Trophoblast cell (in vitro differentiated cells and primary cell): ENCODE measurements at regions not wholly inside any gene's neighbourhood (a gene's known extent, or its start where the extent isn't known, plus 50 kb on each side); places are given as distances from the start of the nearest gene placed in this dataset.
A peak's percentile ranks its signal among the peaks of the same experiment; 100 is the strongest.

Experiments used
- DNase-seq, 2 donors: peaks; one replicate each; pipeline ENCODE4 v3.0.0-alpha.2; 2016
- H2AFZ ChIP-seq: 2 replicates; pipeline ENCODE4 v1.6.1; 2013; ENCODE audit warnings: low read length, moderate library complexity, mild to moderate bottlenecking; ENCODE audit not compliant: insufficient read depth, poor library complexity
- H2AK5ac ChIP-seq: 2 replicates; pipeline ENCODE4 v1.6.1; 2013; ENCODE audit warnings: mild to moderate bottlenecking, low read length
- H2BK120ac ChIP-seq: 2 replicates; pipeline ENCODE4 v1.6.1; 2013; ENCODE audit warnings: low read length, mild to moderate bottlenecking, moderate library complexity; ENCODE audit not compliant: insufficient read depth, poor library complexity
- H2BK12ac ChIP-seq: 2 replicates; pipeline ENCODE4 v1.6.1; 2013; ENCODE audit warnings: mild to moderate bottlenecking, low read length, moderate library complexity
- H2BK5ac ChIP-seq: 2 replicates; pipeline ENCODE4 v1.6.1; 2013; ENCODE audit warnings: low read length, low read depth, moderate library complexity, mild to moderate bottlenecking; ENCODE audit not compliant: poor library complexity
- H3K14ac ChIP-seq: 2 replicates; pipeline ENCODE4 v1.6.1; 2013; ENCODE audit warnings: mild to moderate bottlenecking, low read length
- H3K18ac ChIP-seq: 2 replicates; pipeline ENCODE4 v1.6.1; 2013; ENCODE audit warnings: mild to moderate bottlenecking, low read length
- H3K23ac ChIP-seq: 2 replicates; pipeline ENCODE4 v1.6.1; 2013; ENCODE audit warnings: low read length
- H3K27ac ChIP-seq: 2 replicates; pipeline ENCODE4 v1.5.1; 2013; ENCODE audit warnings: low read depth, mild to moderate bottlenecking, inconsistent platforms, low read length, moderate library complexity
- H3K27me3 ChIP-seq: 2 replicates; pipeline ENCODE4 v1.6.1; 2013; ENCODE audit warnings: inconsistent platforms, mild to moderate bottlenecking, low read length, moderate library complexity; ENCODE audit not compliant: insufficient read depth
- H3K36me3 ChIP-seq, 2 experiments: 1 replicate in 1 of 2; 2 replicates in 1 of 2; pipeline ENCODE4 v1.6.1; 2013; ENCODE audit warnings: low read length in 2 of 2, mild to moderate bottlenecking in 2 of 2, moderate library complexity in 1 of 2; ENCODE audit not compliant: insufficient read depth in 2 of 2, control insufficient read depth in 1 of 2
- H3K4ac ChIP-seq: 2 replicates; pipeline ENCODE4 v1.6.1; 2013; ENCODE audit warnings: low read depth, mild to moderate bottlenecking, low read length, moderate library complexity
- H3K4me1 ChIP-seq, 2 experiments: 1 replicate in 1 of 2; 2 replicates in 1 of 2; pipeline ENCODE4 v1.6.1; 2013; ENCODE audit warnings: low read length in 2 of 2, mild to moderate bottlenecking in 2 of 2, moderate library complexity in 1 of 2; ENCODE audit not compliant: insufficient read depth in 2 of 2, control insufficient read depth in 1 of 2
- H3K4me2 ChIP-seq: 2 replicates; pipeline ENCODE4 v1.6.1; 2013; ENCODE audit warnings: inconsistent platforms, mild to moderate bottlenecking, low read length, moderate library complexity
- H3K4me3 ChIP-seq: 2 replicates; pipeline ENCODE4 v1.5.1; 2013; ENCODE audit warnings: mild to moderate bottlenecking, low read depth, low read length, inconsistent platforms
- H3K79me1 ChIP-seq: one replicate; pipeline ENCODE4 v1.6.1; 2013; ENCODE audit warnings: low read length
- H3K79me2 ChIP-seq: 2 replicates; pipeline ENCODE4 v1.6.1; 2013; ENCODE audit warnings: low read length, mild to moderate bottlenecking; ENCODE audit not compliant: control insufficient read depth, insufficient read depth, poor library complexity
- H3K9ac ChIP-seq: 2 replicates; pipeline ENCODE4 v1.6.1; 2013; ENCODE audit warnings: mild to moderate bottlenecking, low read length
- H3K9me3 ChIP-seq: 2 replicates; pipeline ENCODE4 v1.6.1; 2013; ENCODE audit warnings: low read depth, mild to moderate bottlenecking, control low read depth, inconsistent platforms, low read length; ENCODE audit not compliant: insufficient read depth
- H4K12ac ChIP-seq: 2 replicates; pipeline ENCODE4 v1.6.1; 2013; ENCODE audit warnings: low read depth, mild to moderate bottlenecking, low read length, moderate library complexity
- H4K8ac ChIP-seq: 2 replicates; pipeline ENCODE4 v1.6.1; 2013; ENCODE audit warnings: low read depth, mild to moderate bottlenecking, low read length, moderate library complexity
- H4K91ac ChIP-seq: one replicate; pipeline ENCODE4 v1.6.1; 2013; ENCODE audit warnings: low read depth, mild to moderate bottlenecking, low read length, moderate library complexity
- WGBS: extraction: QIAGEN DNeasy Blood & Tissue Kit; methylation state at CpG from one replicate; pipeline ENCODE4 v1.1.7; 2013; ENCODE audit warnings: missing lambda C conversion rate; ENCODE audit not compliant: insufficient read length, insufficient coverage; ENCODE audit errors: extremely low coverage; 5-methylcytosine and 5-hydroxymethylcytosine counted together

GRCh38 chrX:113212052-113212451 is 371.4 kb upstream of the AMOT start:
- no peak overlapping the region for H3K4ac ChIP-seq
- no peaks in the 10 kb centered on the region for H3K27me3 ChIP-seq
- no peak overlapping the region for H3K23ac ChIP-seq
- DNase-seq, result no peak
- H3K79me2 ChIP-seq, result no peaks in the 10 kb centered on the region
- H2BK120ac ChIP-seq, result no peak overlapping the region
- no peaks in the 10 kb centered on the region for H3K36me3 ChIP-seq
- no peak overlapping the region for H3K14ac ChIP-seq
- H3K4me2 ChIP-seq, result no peak overlapping the region
- no peak overlapping the region for H3K4me3 ChIP-seq
- no peak overlapping the region for H4K91ac ChIP-seq
- H2AK5ac ChIP-seq, result no peak overlapping the region
- H3K9me3 ChIP-seq, result peaks cover 1% of the 10 kb centered on the region
- no peak overlapping the region for H3K27ac ChIP-seq
- no CpG with 5 or more reads among the region's 9 CpGs for WGBS
- H4K8ac ChIP-seq, result no peak overlapping the region
- no peaks in the 10 kb centered on the region for H3K79me1 ChIP-seq
- H4K12ac ChIP-seq, result no peak overlapping the region
- H2AFZ ChIP-seq, result no peak overlapping the region
- no peak overlapping the region for H2BK5ac ChIP-seq
- no peak overlapping the region for H3K9ac ChIP-seq
- no peaks in the 10 kb centered on the region for H3K4me1 ChIP-seq
- no peak overlapping the region for H3K18ac ChIP-seq
- no peak overlapping the region for H2BK12ac ChIP-seq

- no peak overlapping the region for H2BK120ac ChIP-seq
- no peak overlapping the region for H3K18ac ChIP-seq
- H4K12ac ChIP-seq, result no peak overlapping the region
- H3K14ac ChIP-seq, result no peak overlapping the region
- H3K27ac ChIP-seq, result peak overlapping the region; percentile 76
- H2BK5ac ChIP-seq, result peak overlapping the region; percentile 12
- no peak overlapping the region for H3K23ac ChIP-seq
- peaks cover 2% of the 10 kb centered on the region for H3K9me3 ChIP-seq
- peak overlapping the region; percentile 26 for H4K91ac ChIP-seq
- H3K79me1 ChIP-seq, result peaks cover 3% of the 10 kb centered on the region
- H3K9ac ChIP-seq, result no peak overlapping the region
- no peaks in the 10 kb centered on the region for H3K79me2 ChIP-seq
- no peak overlapping the region for H2AK5ac ChIP-seq
- no peak overlapping the region for H4K8ac ChIP-seq
- DNase-seq, result peak; percentile 76 to 81
- no peaks in the 10 kb centered on the region for H3K36me3 ChIP-seq
- H3K4me3 ChIP-seq, result no peak overlapping the region
- H2AFZ ChIP-seq, result no peak overlapping the region
- no peak overlapping the region for H3K4ac ChIP-seq
- H3K27me3 ChIP-seq, result no peaks in the 10 kb centered on the region
- no peak overlapping the region for H2BK12ac ChIP-seq
- no peak overlapping the region for H3K4me2 ChIP-seq
- WGBS, result no CpG with 5 or more reads among the region's 5 CpGs
- peaks cover 0 to 5% of the 10 kb centered on the region in 2 experiments for H3K4me1 ChIP-seq
These were observed 362.0 kb upstream of the AMOT start for GRCh38 chrX:113202601-113203000.

GRCh38 chrX:113195949-113196348 is 355.3 kb upstream of the AMOT start:
- no peaks in the 10 kb centered on the region for H3K4me1 ChIP-seq
- DNase-seq, result no peak
- no peaks in the 10 kb centered on the region for H3K36me3 ChIP-seq
- H3K4me3 ChIP-seq, result no peak overlapping the region
- no peak overlapping the region for H3K18ac ChIP-seq
- no peak overlapping the region for H2BK120ac ChIP-seq
- no peak overlapping the region for H3K9ac ChIP-seq
- H3K14ac ChIP-seq, result no peak overlapping the region
- H3K4ac ChIP-seq, result no peak overlapping the region
- H3K9me3 ChIP-seq, result no peaks in the 10 kb centered on the region
- no peak overlapping the region for H4K91ac ChIP-seq
- no peak overlapping the region for H2AK5ac ChIP-seq
- no peak overlapping the region for H3K27ac ChIP-seq
- no peak overlapping the region for H3K4me2 ChIP-seq
- no CpG with 5 or more reads among the region's 3 CpGs for WGBS
- no peak overlapping the region for H4K12ac ChIP-seq
- no peak overlapping the region for H2BK5ac ChIP-seq
- H2BK12ac ChIP-seq, result no peak overlapping the region
- no peak overlapping the region for H4K8ac ChIP-seq
- H3K79me1 ChIP-seq, result no peaks in the 10 kb centered on the region
- no peak overlapping the region for H3K23ac ChIP-seq
- H3K79me2 ChIP-seq, result no peaks in the 10 kb centered on the region
- H2AFZ ChIP-seq, result no peak overlapping the region
- H3K27me3 ChIP-seq, result no peaks in the 10 kb centered on the region

- DNase-seq, result no peak
- Histone ChIP-seq H2AK5ac (no peak overlapping the region), H3K4me2 (no peak overlapping the region), H3K4me1 (no peaks in the 10 kb centered on the region), H2BK5ac (no peak overlapping the region), H3K27me3 (no peaks in the 10 kb centered on the region), H3K18ac (no peak overlapping the region), H2AFZ (no peak overlapping the region), H2BK12ac (no peak overlapping the region), H3K27ac (no peak overlapping the region), H3K4me3 (no peak overlapping the region), H3K4ac (no peak overlapping the region), H4K8ac (no peak overlapping the region), H4K12ac (no peak overlapping the region), H4K91ac (no peak overlapping the region), H3K23ac (no peak overlapping the region), H3K14ac (no peak overlapping the region), H3K79me2 (no peaks in the 10 kb centered on the region), H2BK120ac (no peak overlapping the region), H3K9ac (no peak overlapping the region), H3K36me3 (no peaks in the 10 kb centered on the region), H3K79me1 (no peaks in the 10 kb centered on the region), H3K9me3 (no peaks in the 10 kb centered on the region)
These were observed 351.8 kb upstream of the AMOT start for GRCh38 chrX:113192418-113192817.
